Astrocyte (in vitro differentiated cells and primary cell): ENCODE measurements at regions not wholly inside any gene's neighbourhood (a gene's known extent, or its start where the extent isn't known, plus 50 kb on each side); places are given as distances from the start of the nearest gene placed in this dataset.

ENCODE experiments used
- DNase-seq: peaks from one replicate; pipeline ENCODE4 v3.0.0-alpha.2; 2010; ENCODE audit warnings: low read depth
- FAIRE-seq: peaks from 2 replicates; lab custom pipeline; 2011; peaks lifted over from hg19 to GRCh38; lab: Jason Lieb, UNC
- H2AFZ ChIP-seq: 2 replicates; pipeline ENCODE4 v1.6.0; 2012; ENCODE audit warnings: low read depth, low read length, inconsistent platforms
- H3K27ac ChIP-seq: 2 replicates; pipeline ENCODE4 v1.5.1; 2011; ENCODE audit warnings: low read depth, low read length, inconsistent platforms
- H3K27me3 ChIP-seq: 2 replicates; pipeline ENCODE4 v1.6.0; 2011; ENCODE audit warnings: low read length, inconsistent platforms; ENCODE audit not compliant: insufficient read depth
- H3K36me3 ChIP-seq: 2 replicates; pipeline ENCODE4 v1.5.1; 2011; ENCODE audit warnings: low read length, inconsistent platforms; ENCODE audit not compliant: insufficient read depth
- H3K4me1 ChIP-seq: 2 replicates; pipeline ENCODE4 v1.5.1; 2011; ENCODE audit warnings: low read length, inconsistent platforms; ENCODE audit not compliant: insufficient read depth
- H3K4me2 ChIP-seq: 2 replicates; pipeline ENCODE4 v1.6.0; 2012; ENCODE audit warnings: low read length, inconsistent platforms
- H3K4me3 ChIP-seq: 2 replicates; pipeline ENCODE4 v1.5.1; 2011; ENCODE audit warnings: low read depth, mild to moderate bottlenecking, low read length, inconsistent platforms; ENCODE audit not compliant: insufficient read depth
- H3K79me2 ChIP-seq: 2 replicates; pipeline ENCODE4 v1.6.0; 2012; ENCODE audit warnings: mild to moderate bottlenecking, low read length, inconsistent platforms; ENCODE audit not compliant: insufficient read depth
- H3K9ac ChIP-seq: 2 replicates; pipeline ENCODE4 v1.6.0; 2012; ENCODE audit warnings: mild to moderate bottlenecking, low read length, inconsistent platforms
- H3K9me3 ChIP-seq: 2 replicates; pipeline ENCODE4 v1.5.1; 2012; ENCODE audit warnings: low read depth, mild to moderate bottlenecking, low read length, inconsistent platforms; ENCODE audit not compliant: insufficient read depth
- H4K20me1 ChIP-seq: 2 replicates; pipeline ENCODE4 v1.6.0; 2012; ENCODE audit warnings: low read length, inconsistent platforms; ENCODE audit not compliant: insufficient read depth
- H3K27ac Mint-ChIP-seq: one replicate; pipeline ENCODE4 v1.8.0; 2021; ENCODE audit warnings: mild to moderate bottlenecking, mixed read lengths; ENCODE audit not compliant: unreplicated experiment
- H3K27me3 Mint-ChIP-seq: one replicate; pipeline ENCODE4 v1.8.0; 2021; ENCODE audit warnings: low read depth, mixed read lengths; ENCODE audit not compliant: unreplicated experiment
- H3K36me3 Mint-ChIP-seq: one replicate; pipeline ENCODE4 v1.8.0; 2021; ENCODE audit warnings: low read depth, mixed read lengths; ENCODE audit not compliant: unreplicated experiment
- H3K4me1 Mint-ChIP-seq: one replicate; pipeline ENCODE4 v1.8.0; 2021; ENCODE audit warnings: low read depth, mixed read lengths; ENCODE audit not compliant: unreplicated experiment
- H3K4me3 Mint-ChIP-seq: one replicate; pipeline ENCODE4 v1.8.0; 2021; ENCODE audit warnings: mild to moderate bottlenecking, moderate library complexity, mixed read lengths; ENCODE audit not compliant: unreplicated experiment
- H3K9me3 Mint-ChIP-seq: one replicate; pipeline ENCODE4 v1.8.0; 2021; ENCODE audit warnings: mild to moderate bottlenecking, mixed read lengths; ENCODE audit not compliant: unreplicated experiment
- CTCF ChIP-seq: IDR thresholded peaks from 2 replicates; pipeline ENCODE4 v1.5.1; 2011; ENCODE audit warnings: low read depth, mild to moderate bottlenecking, inconsistent platforms, low read length, moderate library complexity; ENCODE audit not compliant: insufficient read depth
- EZH2 ChIP-seq: IDR thresholded peaks from 2 replicates; pipeline ENCODE4 v1.6.1; 2012; ENCODE audit warnings: mild to moderate bottlenecking, low read length, inconsistent platforms; ENCODE audit not compliant: insufficient read depth

GRCh38 chr20:56816349-56816748, 187.2 kb downstream of the TFAP2C start:
- H3K4me2 ChIP-seq: no peak overlapping the region
- DNase-seq (no peak), FAIRE-seq (no peak)
- no peak overlapping the region for H3K27ac Mint-ChIP-seq
- H3K4me3 ChIP-seq: no peak overlapping the region
- no peaks in the 10 kb centered on the region for H3K36me3 ChIP-seq
- no peaks in the 10 kb centered on the region for H3K79me2 ChIP-seq
- peaks cover 5% of the 10 kb centered on the region for H3K9me3 Mint-ChIP-seq
- no peaks in the 10 kb centered on the region for H3K9me3 ChIP-seq
- no peaks in the 10 kb centered on the region for H4K20me1 ChIP-seq
- H3K27me3 Mint-ChIP-seq: peaks cover 36% of the 10 kb centered on the region
- no peak overlapping the region for H3K9ac ChIP-seq
- TF ChIP-seq EZH2 (no peak), CTCF (no peak)
- H2AFZ ChIP-seq: no peak overlapping the region
- no peak overlapping the region for H3K4me3 Mint-ChIP-seq
- H3K4me1 Mint-ChIP-seq: no peaks in the 10 kb centered on the region
- H3K27ac ChIP-seq: no peak overlapping the region
- H3K4me1 ChIP-seq: no peaks in the 10 kb centered on the region
- peaks cover 12% of the 10 kb centered on the region for H3K27me3 ChIP-seq
- no peaks in the 10 kb centered on the region for H3K36me3 Mint-ChIP-seq

DNA sequence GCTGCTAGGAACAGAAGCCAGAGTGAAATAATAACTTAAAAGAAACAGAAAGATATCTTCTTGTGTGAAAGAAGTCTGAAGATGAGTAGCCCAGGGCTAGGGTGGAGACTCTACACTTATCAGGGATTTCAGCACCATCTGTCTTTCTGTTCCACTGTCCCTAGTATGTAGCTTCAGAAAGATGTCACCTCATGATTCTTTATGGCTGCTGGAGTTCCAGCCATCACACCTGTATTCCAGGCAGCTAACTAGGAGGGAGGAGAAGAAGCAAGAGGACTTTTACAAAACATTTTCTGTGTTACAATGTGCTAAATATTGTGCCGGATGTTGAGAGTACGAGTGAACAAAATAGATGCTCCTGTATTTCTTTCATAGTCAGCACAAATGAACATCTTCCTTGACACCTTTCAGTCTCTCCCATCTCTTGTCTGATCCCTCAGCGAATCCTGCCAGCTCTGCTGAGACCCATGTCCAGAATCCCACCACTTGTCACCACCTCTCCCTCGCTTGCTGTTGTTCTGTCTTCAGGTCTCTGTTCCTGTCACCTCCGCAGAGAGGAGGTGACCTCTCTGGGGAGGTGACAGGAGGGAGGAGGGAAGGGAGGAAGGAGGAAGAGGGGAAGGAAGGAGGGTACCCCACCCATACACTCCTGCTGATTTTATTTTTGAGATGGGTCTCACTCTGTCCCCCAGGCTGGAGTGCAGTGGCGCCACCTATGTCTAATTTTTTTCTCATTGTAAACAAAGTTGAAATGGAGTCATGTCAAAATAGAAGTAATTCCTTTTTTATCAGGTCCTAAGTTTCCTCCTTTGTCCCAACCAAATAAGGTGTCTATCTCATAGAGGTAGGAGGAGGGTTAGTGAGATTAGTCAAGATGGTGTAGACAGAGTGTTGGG, 188.9 kb downstream of the TFAP2C start:
- no peaks in the 10 kb centered on the region for H3K36me3 Mint-ChIP-seq
- TF ChIP-seq EZH2 (no peak), CTCF (no peak)

DNA sequence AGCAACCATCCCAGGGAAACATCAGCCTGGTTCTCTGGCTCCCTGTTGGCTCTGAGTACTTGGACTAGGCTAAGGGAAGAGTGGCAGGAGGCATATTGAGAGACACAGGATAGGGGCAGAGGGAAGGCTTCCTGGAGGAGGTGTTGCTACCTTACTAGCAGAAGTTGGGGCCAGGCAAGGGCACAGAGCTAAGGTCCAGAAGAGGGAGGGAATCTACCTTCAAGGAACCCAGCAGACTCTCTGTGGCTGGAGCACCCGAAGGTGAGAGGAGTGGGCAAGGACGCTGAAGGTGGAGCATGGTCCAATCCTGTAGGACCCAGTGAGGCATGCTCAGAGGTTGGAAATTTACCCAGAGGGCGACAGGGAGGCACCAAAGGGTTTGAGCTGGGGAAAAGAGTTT, 191.9 kb downstream of the TFAP2C start:
- Mint-ChIP-seq H3K36me3 (no peaks in the 10 kb centered on the region), H3K27me3 (peaks cover 46% of the 10 kb centered on the region), H3K4me1 (no peaks in the 10 kb centered on the region), H3K9me3 (peaks cover 4% of the 10 kb centered on the region), H3K27ac (no peak overlapping the region), H3K4me3 (no peak overlapping the region)
- no peak overlapping the region for H3K4me2 ChIP-seq
- H3K27me3 ChIP-seq: peaks cover 12% of the 10 kb centered on the region
- FAIRE-seq (no peak), DNase-seq (no peak)
- no peak overlapping the region for H2AFZ ChIP-seq
- H3K27ac ChIP-seq: no peak overlapping the region
- TF ChIP-seq CTCF (no peak), EZH2 (no peak)
- H3K4me3 ChIP-seq: no peak overlapping the region
- H3K79me2 ChIP-seq: no peaks in the 10 kb centered on the region
- no peaks in the 10 kb centered on the region for H3K4me1 ChIP-seq
- no peaks in the 10 kb centered on the region for H3K9me3 ChIP-seq
- H4K20me1 ChIP-seq: no peaks in the 10 kb centered on the region
- H3K36me3 ChIP-seq: no peaks in the 10 kb centered on the region
- H3K9ac ChIP-seq: no peak overlapping the region

More for the DNA sequence above, 188.9 kb downstream of the TFAP2C start:
- DNase-seq (no peak), FAIRE-seq (no peak)
- Histone ChIP-seq H3K79me2 (no peaks in the 10 kb centered on the region), H3K9ac (no peak overlapping the region), H3K27me3 (peaks cover 11% of the 10 kb centered on the region), H4K20me1 (no peaks in the 10 kb centered on the region), H3K4me2 (no peak overlapping the region), H3K36me3 (no peaks in the 10 kb centered on the region), H2AFZ (no peak overlapping the region), H3K27ac (no peak overlapping the region), H3K4me1 (no peaks in the 10 kb centered on the region), H3K4me3 (no peak overlapping the region), H3K9me3 (no peaks in the 10 kb centered on the region)
- Mint-ChIP-seq H3K27ac (no peak overlapping the region), H3K4me3 (no peak overlapping the region), H3K9me3 (peaks cover 5% of the 10 kb centered on the region), H3K4me1 (no peaks in the 10 kb centered on the region), H3K27me3 (peaks cover 46% of the 10 kb centered on the region)
